HepG2 (cell line): ENCODE measurements at regions not wholly inside any gene's neighbourhood (a gene's known extent, or its start where the extent isn't known, plus 50 kb on each side); places are given as distances from the start of the nearest gene placed in this dataset.

Experiments
- ATAC-seq: fragments of 200-7000 bp; cut with Tn5 transposase; 3 replicates; pipeline ENCODE4 v1.9.1; 2020; ENCODE audit warnings: mild to moderate bottlenecking, moderate library complexity
- BruUV-seq: library from RNA; stranded (reverse); fragments of 400-500 nt; replicated peaks from 2 replicates; lab custom pipeline; 2021; lab: Mats Ljungman, UMichigan
- CTCF ChIA-PET: fragments of 300-600 bp; formaldehyde crosslinking; extraction: SDS; loops from one replicate; lab custom pipeline; 2021; ENCODE audit warnings: low total read pairs, inconsistent platforms, low intra/inter-chr PET ratio; lab: Yijun Ruan, JAX
- POLR2A ChIA-PET: fragments of 350-600 bp; sonication (Branson Sonifier 250); formaldehyde crosslinking; loops from one replicate; lab custom pipeline; 2020; ENCODE audit warnings: antibody characterized with exemption, inconsistent platforms; lab: Yijun Ruan, JAX
- DNase-seq: peaks from one replicate; pipeline ENCODE4 v3.0.0-alpha.2; 2015; ENCODE audit warnings: low spot score
- FAIRE-seq: peaks from 3 replicates; lab custom pipeline; 2011; peaks lifted over from hg19 to GRCh38; lab: Jason Lieb, UNC
- H2AFZ ChIP-seq: one replicate; pipeline ENCODE4 v1.6.1; 2011; ENCODE audit warnings: low read length, inconsistent platforms
- H3K27ac ChIP-seq: fragments of 300-600 bp; 3 replicates; pipeline ENCODE4 v1.8.0; 2011; ENCODE audit warnings: mixed run types, mild to moderate bottlenecking, mixed read lengths, low read length, inconsistent platforms; ENCODE audit not compliant: insufficient read depth; ENCODE audit errors: extremely low read length
- H3K27me3 ChIP-seq, 2 experiments: fragments of 200-600 bp in 1 of 2; 2 replicates in 1 of 2; 3 replicates in 1 of 2; pipeline versions ENCODE4 v1.6.0 to v1.8.0; 2011; ENCODE audit warnings: low read length in 2 of 2, mild to moderate bottlenecking in 2 of 2, moderate library complexity in 2 of 2, inconsistent platforms in 1 of 2; ENCODE audit not compliant: insufficient read depth in 2 of 2, control insufficient read depth in 1 of 2
- H3K36me3 ChIP-seq, 2 experiments: fragments of 200-600 bp in 1 of 2; replicated peaks in 1 of 2; 2 replicates in 1 of 2; 3 replicates in 1 of 2; pipeline versions ENCODE4 v1.5.1 to v1.8.0; 2011; ENCODE audit warnings: low read length in 2 of 2, inconsistent platforms in 1 of 2; ENCODE audit not compliant: insufficient read depth in 2 of 2, control insufficient read depth in 1 of 2
- H3K4me1 ChIP-seq: 2 replicates; pipeline ENCODE4 v1.5.1; 2012; ENCODE audit warnings: low read length, inconsistent platforms; ENCODE audit not compliant: insufficient read depth
- H3K4me2 ChIP-seq: 2 replicates; pipeline ENCODE4 v1.6.0; 2011; ENCODE audit warnings: low read depth, low read length, inconsistent platforms
- H3K4me3 ChIP-seq, 3 experiments: fragments of 200-600 bp in 1 of 3; sonication (generic), shearing (Covaris generic) in 1 of 3; replicated peaks in 1 of 3; 2 replicates each; pipeline ENCODE4 v1.5.1; 2011 to 2016; ENCODE audit warnings: low read length in 3 of 3, inconsistent platforms in 2 of 3, low read depth in 2 of 3, mild to moderate bottlenecking in 2 of 3, control low read depth in 1 of 3, mixed read lengths in 1 of 3; ENCODE audit not compliant: insufficient read depth in 1 of 3
- H3K79me2 ChIP-seq: one replicate; pipeline ENCODE4 v1.6.1; 2011; ENCODE audit warnings: low read length, inconsistent platforms; ENCODE audit not compliant: insufficient read depth
- H3K9ac ChIP-seq: 2 replicates; pipeline ENCODE4 v1.6.0; 2011; ENCODE audit warnings: mild to moderate bottlenecking, low read depth, low read length, inconsistent platforms; ENCODE audit not compliant: insufficient read depth
- H3K9me3 ChIP-seq: 2 replicates; pipeline ENCODE4 v1.5.1; 2012; ENCODE audit warnings: mild to moderate bottlenecking, low read length
- H4K20me1 ChIP-seq: 2 replicates; pipeline ENCODE4 v1.6.0; 2011; ENCODE audit warnings: inconsistent platforms, mild to moderate bottlenecking, low read length, moderate library complexity; ENCODE audit not compliant: insufficient read depth
- GABPA ChIP-seq, 2 experiments: IDR thresholded peaks; 2 replicates each; pipeline ENCODE4 v1.6.1; 2011 to 2016; ENCODE audit warnings: low read depth in 2 of 2, low read length in 1 of 2, missing biosample characterization in 1 of 2, missing genetic modification characterization in 1 of 2
- NFYC ChIP-seq: IDR thresholded peaks from 2 replicates; pipeline ENCODE4 v1.6.1; 2016; ENCODE audit warnings: missing genetic modification reagents, missing compliant biosample characterization
- ZFAT ChIP-seq: sonication (generic); formaldehyde crosslinking; conservative IDR thresholded peaks from 2 replicates; pipeline ENCODE4 v1.8.1; 2023; ENCODE audit warnings: missing genetic modification reagents, inconsistent platforms
- ZFP1 ChIP-seq: IDR thresholded peaks from 2 replicates; pipeline ENCODE4 v1.6.1; 2016
- ZNF333 ChIP-seq: sonication (generic); formaldehyde crosslinking; IDR thresholded peaks from 2 replicates; pipeline ENCODE4 v1.4.0; 2020; ENCODE audit warnings: mild to moderate bottlenecking, missing genetic modification reagents, borderline replicate concordance
- ZNF652 ChIP-seq: IDR thresholded peaks from 2 replicates; pipeline ENCODE4 v1.6.1; 2016; ENCODE audit warnings: low read depth, borderline replicate concordance
- ZNF724P ChIP-seq: sonication (generic); formaldehyde crosslinking; IDR thresholded peaks from 2 replicates; pipeline ENCODE4 v1.8.0; 2022; ENCODE audit warnings: missing genetic modification reagents, borderline replicate concordance
- ZNF75D ChIP-seq: sonication (generic); formaldehyde crosslinking; IDR thresholded peaks from 2 replicates; pipeline ENCODE4 v1.8.1; 2023; ENCODE audit warnings: missing genetic modification reagents, mild to moderate bottlenecking, borderline replicate concordance
- ZNF777 ChIP-seq: sonication (generic); formaldehyde crosslinking; IDR thresholded peaks from 2 replicates; pipeline ENCODE4 v1.4.0; 2020; ENCODE audit warnings: missing genetic modification reagents
- WGBS: methylation state at CpG from one replicate; pipeline ENCODE4 v1.1.6; 2017; ENCODE audit warnings: low lambda C conversion rate; 5-methylcytosine and 5-hydroxymethylcytosine counted together
- in situ Hi-C: cut with HindIII; loops from 2 replicates; pipeline ENCODE4 v1.10.0; 2017; ENCODE audit warnings: low pct_unique_long_range_greater_than_20kb; ENCODE audit not compliant: extremely low pct_ligation_motif_present
- intact Hi-C: fragments of 100-400 bp; cut with micrococcal nuclease; formaldehyde crosslinking; loops from one replicate; pipeline ENCODE4 v1.10.0; 2022; ENCODE audit not compliant: unreplicated experiment
- TF ChIP-seq, protein P1 (sequence below): sonication (generic); formaldehyde crosslinking; IDR thresholded peaks from 2 replicates; pipeline ENCODE4; 2020; ENCODE audit warnings: missing genetic modification reagents, mild to moderate bottlenecking, borderline replicate concordance
- TF ChIP-seq, protein P2 (sequence below): sonication (generic); formaldehyde crosslinking; IDR thresholded peaks from 2 replicates; pipeline ENCODE4 v1.5.0; 2020; ENCODE audit warnings: mild to moderate bottlenecking, missing genetic modification reagents, moderate library complexity
- TF ChIP-seq, protein P3 (sequence below): sonication (generic); formaldehyde crosslinking; IDR thresholded peaks from 2 replicates; pipeline ENCODE4 v1.4.0; 2020; ENCODE audit warnings: missing genetic modification reagents
- TF ChIP-seq, protein P4 (sequence below): sonication (generic); formaldehyde crosslinking; IDR thresholded peaks from 2 replicates; pipeline ENCODE4 v1.8.1; 2023; ENCODE audit warnings: mild to moderate bottlenecking, moderate library complexity, missing genetic modification reagents
- TF ChIP-seq, protein P5 (sequence below): sonication (generic); formaldehyde crosslinking; IDR thresholded peaks from 2 replicates; pipeline ENCODE4 v1.4.0; 2020; ENCODE audit warnings: mild to moderate bottlenecking, missing genetic modification reagents
- TF ChIP-seq, protein P6 (sequence below): sonication (generic); formaldehyde crosslinking; IDR thresholded peaks from 2 replicates; pipeline ENCODE4 v1.4.0; 2020; ENCODE audit warnings: missing genetic modification reagents

DNA sequence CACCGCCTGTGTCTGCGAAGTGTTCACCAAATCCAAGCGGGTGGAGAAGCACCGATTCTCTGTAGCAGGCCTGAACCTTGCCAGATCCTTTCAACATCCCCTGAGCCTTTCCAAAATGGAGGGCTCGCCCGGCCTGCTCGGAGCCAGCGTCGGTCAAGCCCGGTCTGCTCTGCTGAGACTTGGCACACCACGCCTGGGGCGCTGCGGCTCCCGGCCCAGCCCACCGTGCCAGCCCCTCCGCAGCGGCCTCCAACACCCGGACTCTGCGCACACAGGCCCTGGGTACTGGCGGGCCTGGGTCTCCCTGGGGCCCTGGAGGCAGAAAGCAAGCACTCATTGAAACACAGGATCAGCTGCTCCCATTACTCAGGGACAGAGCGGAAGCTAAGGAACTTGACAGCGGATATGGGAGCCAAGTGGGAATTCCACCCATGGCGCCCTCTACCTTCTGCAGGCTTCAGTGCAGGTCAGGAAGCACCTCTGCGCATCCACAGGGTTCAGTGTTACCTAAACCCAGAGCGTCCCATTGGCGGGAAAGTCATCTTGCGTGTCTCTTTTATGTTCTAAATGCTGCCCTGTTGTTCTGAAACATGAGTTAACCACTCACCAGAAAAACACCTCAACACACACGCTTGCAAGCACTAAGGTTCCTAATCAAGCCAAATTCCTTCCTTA lies 159.9 kb downstream of the ZBTB18 start (continued):
- TF ChIP-seq, protein P1, sequence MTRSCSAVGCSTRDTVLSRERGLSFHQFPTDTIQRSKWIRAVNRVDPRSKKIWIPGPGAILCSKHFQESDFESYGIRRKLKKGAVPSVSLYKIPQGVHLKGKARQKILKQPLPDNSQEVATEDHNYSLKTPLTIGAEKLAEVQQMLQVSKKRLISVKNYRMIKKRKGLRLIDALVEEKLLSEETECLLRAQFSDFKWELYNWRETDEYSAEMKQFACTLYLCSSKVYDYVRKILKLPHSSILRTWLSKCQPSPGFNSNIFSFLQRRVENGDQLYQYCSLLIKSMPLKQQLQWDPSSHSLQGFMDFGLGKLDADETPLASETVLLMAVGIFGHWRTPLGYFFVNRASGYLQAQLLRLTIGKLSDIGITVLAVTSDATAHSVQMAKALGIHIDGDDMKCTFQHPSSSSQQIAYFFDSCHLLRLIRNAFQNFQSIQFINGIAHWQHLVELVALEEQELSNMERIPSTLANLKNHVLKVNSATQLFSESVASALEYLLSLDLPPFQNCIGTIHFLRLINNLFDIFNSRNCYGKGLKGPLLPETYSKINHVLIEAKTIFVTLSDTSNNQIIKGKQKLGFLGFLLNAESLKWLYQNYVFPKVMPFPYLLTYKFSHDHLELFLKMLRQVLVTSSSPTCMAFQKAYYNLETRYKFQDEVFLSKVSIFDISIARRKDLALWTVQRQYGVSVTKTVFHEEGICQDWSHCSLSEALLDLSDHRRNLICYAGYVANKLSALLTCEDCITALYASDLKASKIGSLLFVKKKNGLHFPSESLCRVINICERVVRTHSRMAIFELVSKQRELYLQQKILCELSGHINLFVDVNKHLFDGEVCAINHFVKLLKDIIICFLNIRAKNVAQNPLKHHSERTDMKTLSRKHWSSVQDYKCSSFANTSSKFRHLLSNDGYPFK, result no peak
- TF ChIP-seq, protein P2, sequence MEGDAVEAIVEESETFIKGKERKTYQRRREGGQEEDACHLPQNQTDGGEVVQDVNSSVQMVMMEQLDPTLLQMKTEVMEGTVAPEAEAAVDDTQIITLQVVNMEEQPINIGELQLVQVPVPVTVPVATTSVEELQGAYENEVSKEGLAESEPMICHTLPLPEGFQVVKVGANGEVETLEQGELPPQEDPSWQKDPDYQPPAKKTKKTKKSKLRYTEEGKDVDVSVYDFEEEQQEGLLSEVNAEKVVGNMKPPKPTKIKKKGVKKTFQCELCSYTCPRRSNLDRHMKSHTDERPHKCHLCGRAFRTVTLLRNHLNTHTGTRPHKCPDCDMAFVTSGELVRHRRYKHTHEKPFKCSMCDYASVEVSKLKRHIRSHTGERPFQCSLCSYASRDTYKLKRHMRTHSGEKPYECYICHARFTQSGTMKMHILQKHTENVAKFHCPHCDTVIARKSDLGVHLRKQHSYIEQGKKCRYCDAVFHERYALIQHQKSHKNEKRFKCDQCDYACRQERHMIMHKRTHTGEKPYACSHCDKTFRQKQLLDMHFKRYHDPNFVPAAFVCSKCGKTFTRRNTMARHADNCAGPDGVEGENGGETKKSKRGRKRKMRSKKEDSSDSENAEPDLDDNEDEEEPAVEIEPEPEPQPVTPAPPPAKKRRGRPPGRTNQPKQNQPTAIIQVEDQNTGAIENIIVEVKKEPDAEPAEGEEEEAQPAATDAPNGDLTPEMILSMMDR, result peak; percentile 51

DNA sequence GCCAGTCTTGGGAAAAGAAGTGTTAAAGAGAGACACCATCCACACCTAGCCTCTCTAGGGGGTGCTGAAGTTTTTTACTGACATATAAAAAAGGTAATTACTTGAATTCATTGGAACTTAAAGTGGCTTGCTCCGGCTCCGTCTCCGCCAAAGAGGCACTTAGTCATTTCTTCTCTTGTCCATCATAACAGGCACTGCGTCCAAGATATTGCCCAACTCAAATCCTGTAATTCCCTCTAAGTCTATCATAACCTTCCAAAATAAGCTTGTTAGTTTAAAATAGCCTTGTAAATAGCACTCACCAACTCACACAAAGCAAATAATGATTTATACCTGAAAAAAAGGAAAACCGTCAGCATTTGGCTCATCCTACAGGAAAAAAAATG lies 160.5 kb downstream of the ZBTB18 start:
- no peak for DNase-seq
- ChIA-PET POLR2A (no interaction called here), CTCF (no interaction called here)
- no peak overlapping the region for H3K4me3 ChIP-seq
- 92% methylated on average over 5 of the region's 5 CpGs for WGBS
- H3K9me3 ChIP-seq, result no peaks in the 10 kb centered on the region
- intact Hi-C loops (no loop called here), in situ Hi-C loops (no loop called here)
- H3K9ac ChIP-seq, result no peak overlapping the region
- H3K36me3 ChIP-seq, result no peaks in the 10 kb centered on the region
- no peak for FAIRE-seq
- H3K27me3 ChIP-seq, result no peaks in the 10 kb centered on the region; a peak in 1 of 5 replicates
- H3K4me2 ChIP-seq, result no peak overlapping the region
- no TSS peak for BruUV-seq
- H2AFZ ChIP-seq, result no peak overlapping the region
- no peaks in the 10 kb centered on the region for H3K79me2 ChIP-seq
- H4K20me1 ChIP-seq, result no peaks in the 10 kb centered on the region
- ATAC-seq, result no peak
- peaks cover 40% of the 10 kb centered on the region for H3K4me1 ChIP-seq
- no peak overlapping the region for H3K27ac ChIP-seq
- TF ChIP-seq, protein P3, sequence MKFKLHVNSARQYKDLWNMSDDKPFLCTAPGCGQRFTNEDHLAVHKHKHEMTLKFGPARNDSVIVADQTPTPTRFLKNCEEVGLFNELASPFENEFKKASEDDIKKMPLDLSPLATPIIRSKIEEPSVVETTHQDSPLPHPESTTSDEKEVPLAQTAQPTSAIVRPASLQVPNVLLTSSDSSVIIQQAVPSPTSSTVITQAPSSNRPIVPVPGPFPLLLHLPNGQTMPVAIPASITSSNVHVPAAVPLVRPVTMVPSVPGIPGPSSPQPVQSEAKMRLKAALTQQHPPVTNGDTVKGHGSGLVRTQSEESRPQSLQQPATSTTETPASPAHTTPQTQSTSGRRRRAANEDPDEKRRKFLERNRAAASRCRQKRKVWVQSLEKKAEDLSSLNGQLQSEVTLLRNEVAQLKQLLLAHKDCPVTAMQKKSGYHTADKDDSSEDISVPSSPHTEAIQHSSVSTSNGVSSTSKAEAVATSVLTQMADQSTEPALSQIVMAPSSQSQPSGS, result no peak
- TF ChIP-seq, protein P4, sequence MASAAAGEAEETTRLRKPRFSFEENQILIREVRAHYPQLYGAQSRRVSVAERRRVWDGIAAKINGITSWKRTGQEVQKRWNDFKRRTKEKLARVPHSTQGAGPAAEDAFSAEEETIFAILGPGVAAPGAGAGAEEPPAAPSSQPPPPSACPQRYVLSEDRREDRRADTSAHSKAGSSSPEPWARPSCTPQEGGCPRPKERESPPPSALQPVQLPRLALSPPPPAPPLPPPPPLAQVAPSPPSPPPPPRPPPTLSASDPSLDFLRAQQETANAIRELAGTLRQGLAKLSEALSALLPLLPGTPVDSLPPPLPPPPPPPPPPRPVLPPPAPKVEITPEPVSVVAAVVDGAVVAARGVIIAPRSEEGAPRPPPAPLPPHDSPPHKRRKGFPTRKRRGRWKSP (CRISPR knock-in tag), result no peak
- TF ChIP-seq, protein P5, sequence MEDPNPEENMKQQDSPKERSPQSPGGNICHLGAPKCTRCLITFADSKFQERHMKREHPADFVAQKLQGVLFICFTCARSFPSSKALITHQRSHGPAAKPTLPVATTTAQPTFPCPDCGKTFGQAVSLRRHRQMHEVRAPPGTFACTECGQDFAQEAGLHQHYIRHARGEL, result no peak
- TF ChIP-seq ZFP1, result no peak
- no peak for TF ChIP-seq GABPA (IDR thresholded peaks at IDR 0.05; ENCODE audit: low read depth, low read length)
- no peak for TF ChIP-seq GABPA (CRISPR knock-in tag; IDR thresholded peaks at IDR 0.05; ENCODE audit: low read depth)
- TF ChIP-seq ZNF333 (CRISPR knock-in tag), result no peak
- TF ChIP-seq ZNF652, result no peak
- TF ChIP-seq, protein P6, sequence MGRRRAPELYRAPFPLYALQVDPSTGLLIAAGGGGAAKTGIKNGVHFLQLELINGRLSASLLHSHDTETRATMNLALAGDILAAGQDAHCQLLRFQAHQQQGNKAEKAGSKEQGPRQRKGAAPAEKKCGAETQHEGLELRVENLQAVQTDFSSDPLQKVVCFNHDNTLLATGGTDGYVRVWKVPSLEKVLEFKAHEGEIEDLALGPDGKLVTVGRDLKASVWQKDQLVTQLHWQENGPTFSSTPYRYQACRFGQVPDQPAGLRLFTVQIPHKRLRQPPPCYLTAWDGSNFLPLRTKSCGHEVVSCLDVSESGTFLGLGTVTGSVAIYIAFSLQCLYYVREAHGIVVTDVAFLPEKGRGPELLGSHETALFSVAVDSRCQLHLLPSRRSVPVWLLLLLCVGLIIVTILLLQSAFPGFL (CRISPR knock-in tag), result no peak
- TF ChIP-seq NFYC (CRISPR knock-in tag), result no peak
- TF ChIP-seq ZNF75D (CRISPR knock-in tag), result no peak
- TF ChIP-seq ZFAT (CRISPR knock-in tag), result no peak
- TF ChIP-seq ZNF724P, result no peak
- no peak for TF ChIP-seq ZNF777 (CRISPR knock-in tag)
